Esophagus squamous epithelium (tissue), 5 donors: ENCODE measurements at regions not wholly inside any gene's neighbourhood (a gene's known extent, or its start where the extent isn't known, plus 50 kb on each side); places are given as distances from the start of the nearest gene placed in this dataset.

Experiments used
- DNase-seq: peaks from one replicate; lab custom pipeline; 2025; lab: John Stamatoyannopoulos, UW
- H3K27ac ChIP-seq, 4 donors: fragments of 200-600 bp; sonication (generic); one replicate each; pipeline ENCODE4 v1.5.1; 2016 to 2019; ENCODE audit warnings: mild to moderate bottlenecking in 1 of 4
- H3K27me3 ChIP-seq, 4 donors: fragments of 200-600 bp; sonication (generic); 1 replicate in 3 of 4; 2 replicates in 1 of 4; pipeline versions ENCODE4 v1.5.1 to v1.6.0; 2017 to 2021; ENCODE audit warnings: antibody characterized with exemption in 1 of 4
- H3K36me3 ChIP-seq, 3 donors: fragments of 200-600 bp; sonication (generic); one replicate each; pipeline ENCODE4 v1.5.1; 2016 to 2019
- H3K4me1 ChIP-seq, 3 donors: fragments of 200-600 bp; sonication (generic); one replicate each; pipeline ENCODE4 v1.5.1; 2017 to 2019
- H3K4me3 ChIP-seq, 4 donors: fragments of 200-600 bp; sonication (generic); 1 replicate in 3 of 4; 2 replicates in 1 of 4; pipeline ENCODE4 v1.5.1; 2016 to 2019; ENCODE audit warnings: mild to moderate bottlenecking in 2 of 4, moderate library complexity in 1 of 4
- H3K9me3 ChIP-seq, 3 donors: fragments of 200-600 bp; sonication (generic); one replicate each; pipeline ENCODE4 v1.5.1; 2016 to 2019
- CTCF ChIP-seq, 6 experiments: fragments of 450-650 bp in 4 of 6; fragments of 200-600 bp in 2 of 6; sonication (generic) in 2 of 6; IDR thresholded peaks; one replicate each; pipeline ENCODE4 v1.5.1; 2016 to 2019; ENCODE audit warnings: antibody characterized with exemption in 6 of 6, mild to moderate bottlenecking in 4 of 6, moderate library complexity in 4 of 6
- POLR2A ChIP-seq, 4 donors: fragments of 450-650 bp; IDR thresholded peaks; one replicate each; pipeline ENCODE4 v1.6.1; 2017; ENCODE audit warnings: antibody characterized with exemption in 4 of 4, mild to moderate bottlenecking in 4 of 4, moderate library complexity in 3 of 4
- WGBS, 2 donors: methylation state at CpG; one replicate each; pipeline ENCODE4 v1.1.5; 2018; 5-methylcytosine and 5-hydroxymethylcytosine counted together
- intact Hi-C: fragments of 100-400 bp; cut with DNase I; formaldehyde crosslinking; loops from one replicate; pipeline ENCODE4 v1.15.0; 2022
- donor health status: DM: yes; HTN: yes; CAD: no.

- DNase-seq, result no peak
- WGBS, 2 donors, result 38 to 67% methylated on average over 1 of the region's 3 CpGs
- Histone ChIP-seq H3K36me3 (no peaks in the 10 kb centered on the region), H3K4me3 (no peak overlapping the region), H3K27me3 (no peaks in the 10 kb centered on the region), H3K4me1 (peaks cover 61 to 100% (median 92%) of the 10 kb centered on the region in 3 donors), H3K9me3 (no peaks in the 10 kb centered on the region), H3K27ac (peak overlapping the region; percentile 61 to 91 (median 82))
- TF ChIP-seq POLR2A (IDR thresholded peaks at IDR 0.05) (no peak), CTCF (IDR thresholded peaks at IDR 0.05) (no peak)
- intact Hi-C loops, result no loop called here
These were observed 139.4 kb upstream of the HAAO start for GRCh38 chr2:42931818-42932195.

DNA sequence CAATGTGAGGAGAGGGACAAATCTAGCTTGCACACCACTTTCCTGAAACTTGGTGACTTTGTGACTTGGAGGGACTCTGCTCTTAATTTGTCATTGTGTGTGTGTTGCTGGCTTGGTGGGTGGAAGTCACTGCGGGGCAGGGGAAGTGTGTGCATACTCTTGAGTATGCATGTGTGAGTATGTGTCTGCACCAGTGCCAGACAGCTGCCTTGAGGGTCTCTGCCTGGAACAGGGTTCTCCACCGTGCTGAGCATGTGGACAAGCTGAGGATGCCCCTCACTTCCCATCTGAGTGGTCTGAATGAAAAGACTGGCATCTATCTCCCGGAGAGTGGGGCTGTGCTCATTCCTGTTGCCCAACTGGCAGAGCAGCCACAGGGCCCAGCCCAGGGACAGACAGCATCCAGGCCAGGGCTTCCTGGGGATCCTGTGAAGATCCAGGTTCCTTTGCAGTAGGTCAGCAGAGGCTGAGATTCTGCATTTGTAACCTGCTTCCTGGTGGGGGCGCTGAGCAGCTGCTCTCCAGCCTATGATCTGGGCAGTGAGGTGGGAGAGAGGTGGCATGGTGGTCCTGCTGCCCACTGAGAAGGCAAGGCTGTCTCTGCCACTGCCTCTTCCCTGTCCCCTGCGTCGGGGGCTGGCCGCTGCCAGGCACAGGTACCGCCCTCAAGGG is 138.9 kb upstream of the HAAO start:
- peaks cover 61 to 100% (median 92%) of the 10 kb centered on the region in 3 donors for H3K4me1 ChIP-seq
- H3K27ac ChIP-seq, result peak overlapping the region; percentile 61 to 91 (median 82)
- TF ChIP-seq POLR2A (IDR thresholded peaks at IDR 0.05) (no peak), CTCF (IDR thresholded peaks at IDR 0.05) (peak in 2 of 6 experiments; percentile 11 to 29)
- intact Hi-C loops, result no loop called here
- H3K27me3 ChIP-seq, result no peaks in the 10 kb centered on the region
- H3K4me3 ChIP-seq, result no peak overlapping the region
- H3K9me3 ChIP-seq, result no peaks in the 10 kb centered on the region
- no peak for DNase-seq
- 40 to 71% methylated on average over 4 to 5 of the region's 8 CpGs for WGBS, 2 donors
- no peaks in the 10 kb centered on the region for H3K36me3 ChIP-seq

GRCh38 chr2:42930025-42930581 is 137.7 kb upstream of the HAAO start:
- WGBS, 2 donors, result 8 to 15% methylated on average over 4 to 5 of the region's 5 CpGs
- no peak overlapping the region for H3K4me3 ChIP-seq
- no peak for TF ChIP-seq POLR2A (IDR thresholded peaks at IDR 0.05)
- TF ChIP-seq CTCF (IDR thresholded peaks at IDR 0.05), result no peak
- no peaks in the 10 kb centered on the region for H3K27me3 ChIP-seq
- H3K36me3 ChIP-seq, result no peaks in the 10 kb centered on the region
- peaks cover 73 to 100% (median 94%) of the 10 kb centered on the region in 3 donors for H3K4me1 ChIP-seq
- no peaks in the 10 kb centered on the region for H3K9me3 ChIP-seq
- no peak for DNase-seq
- intact Hi-C loops, result no loop called here
- H3K27ac ChIP-seq, result peak overlapping the region; percentile 77 to 93 (median 86)

DNA sequence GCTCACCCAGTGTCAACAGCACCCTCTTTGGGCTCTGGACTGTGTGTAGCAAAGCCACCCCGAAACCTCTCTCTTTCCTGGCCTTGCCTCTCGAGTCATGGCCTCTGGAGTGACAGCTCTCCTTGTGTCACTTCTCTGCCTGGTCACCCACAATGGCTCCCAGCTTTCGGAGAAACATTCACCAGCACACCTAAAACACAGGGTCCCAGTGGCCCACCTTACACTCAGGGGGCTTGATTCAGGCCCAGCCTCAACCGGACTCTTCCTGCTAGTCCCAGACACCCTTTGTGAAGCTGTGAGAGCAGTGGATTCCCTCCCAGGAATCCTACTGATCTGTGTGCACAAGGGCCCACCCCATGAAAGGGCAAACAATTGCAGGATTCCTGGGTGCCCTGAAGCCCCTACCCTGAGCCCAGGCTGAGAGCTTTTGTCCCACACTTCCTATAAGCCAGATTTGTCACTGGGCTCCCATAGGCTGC is 137.2 kb upstream of the HAAO start:
- intact Hi-C loops, result loop anchor here (5.0 kb wide), 1 partner anchor 72 kb away; no protein-coding TSS in a partner anchor
- 40 to 58% methylated on average over 1 to 3 of the region's 4 CpGs for WGBS, 2 donors

More for the DNA sequence above, 137.2 kb upstream of the HAAO start:
- Histone ChIP-seq H3K4me1 (peaks cover 78 to 100% (median 95%) of the 10 kb centered on the region in 3 donors), H3K27me3 (no peaks in the 10 kb centered on the region), H3K36me3 (no peaks in the 10 kb centered on the region), H3K9me3 (no peaks in the 10 kb centered on the region), H3K4me3 (no peak overlapping the region), H3K27ac (peak overlapping the region; percentile 77 to 93 (median 86))
- no peak for DNase-seq
- TF ChIP-seq POLR2A (IDR thresholded peaks at IDR 0.05) (no peak), CTCF (IDR thresholded peaks at IDR 0.05) (no peak)
